EH (cell line): ENCODE measurements at regions not wholly inside any gene's neighbourhood (a gene's known extent, or its start where the extent isn't known, plus 50 kb on each side); places are given as distances from the start of the nearest gene placed in this dataset.

Source experiments
- DNase-seq: peaks from one replicate; pipeline ENCODE4 v3.0.0-alpha.2; 2015; ENCODE audit warnings: low read depth

- no peak for DNase-seq
Measured at GRCh38 chr16:62974424-62974823, 938.2 kb upstream of the CDH8 start.

DNA sequence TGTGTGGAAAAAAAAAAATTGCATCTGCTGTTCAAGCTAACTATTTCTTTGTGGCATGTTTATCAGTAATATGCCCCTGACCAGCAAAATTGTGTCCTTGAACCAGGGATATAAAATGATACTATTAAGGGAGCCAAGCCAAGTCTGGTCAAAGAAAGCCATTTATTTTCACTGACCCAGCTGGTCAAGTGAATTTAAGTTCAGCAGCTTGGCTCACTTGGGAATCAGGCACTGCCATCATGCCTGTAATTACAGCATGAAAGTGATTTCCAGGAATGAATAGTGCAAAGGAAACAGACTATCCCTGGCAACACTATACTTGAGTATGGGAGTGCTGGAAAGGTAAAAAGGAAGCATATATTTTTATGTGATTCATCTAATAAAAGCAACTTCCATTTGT lies 934.6 kb upstream of the CDH8 start:
- DNase-seq = no peak

DNA sequence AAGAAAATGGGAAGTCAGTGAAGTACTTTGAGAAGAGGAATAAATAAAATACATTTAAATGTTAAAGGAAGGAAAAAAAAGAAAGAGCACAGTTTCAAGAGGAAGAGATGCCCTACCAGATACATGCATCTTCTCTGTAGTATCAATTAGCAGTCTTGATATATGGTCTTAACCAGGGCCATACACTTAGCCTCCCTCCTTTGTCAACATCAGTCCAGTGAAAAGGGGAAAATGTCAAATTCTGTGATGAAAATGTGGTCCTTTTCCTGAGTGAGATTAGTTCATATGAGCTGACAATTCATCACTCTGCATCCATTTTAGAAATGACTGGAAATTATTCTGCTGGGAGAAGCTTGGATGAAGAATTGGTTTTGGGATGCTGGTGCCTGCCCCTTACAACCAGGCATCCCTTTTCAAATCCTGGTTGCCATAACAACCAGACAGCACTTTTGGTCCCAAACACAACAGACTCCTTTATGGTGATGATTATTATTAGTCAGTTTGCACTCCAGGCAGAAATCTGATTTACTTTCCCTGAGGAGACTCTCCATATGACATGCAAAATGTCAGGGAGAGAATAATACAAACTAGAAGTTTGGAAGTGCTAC lies 933.6 kb upstream of the CDH8 start:
- no peak for DNase-seq

GRCh38 chr16:62967611-62968010 lies 931.4 kb upstream of the CDH8 start:
- no peak for DNase-seq

- no peak for DNase-seq
Measured at GRCh38 chr16:62967163-62967562, 930.9 kb upstream of the CDH8 start.

GRCh38 chr16:62966626-62967025 lies 930.4 kb upstream of the CDH8 start:
- no peak for DNase-seq

DNA sequence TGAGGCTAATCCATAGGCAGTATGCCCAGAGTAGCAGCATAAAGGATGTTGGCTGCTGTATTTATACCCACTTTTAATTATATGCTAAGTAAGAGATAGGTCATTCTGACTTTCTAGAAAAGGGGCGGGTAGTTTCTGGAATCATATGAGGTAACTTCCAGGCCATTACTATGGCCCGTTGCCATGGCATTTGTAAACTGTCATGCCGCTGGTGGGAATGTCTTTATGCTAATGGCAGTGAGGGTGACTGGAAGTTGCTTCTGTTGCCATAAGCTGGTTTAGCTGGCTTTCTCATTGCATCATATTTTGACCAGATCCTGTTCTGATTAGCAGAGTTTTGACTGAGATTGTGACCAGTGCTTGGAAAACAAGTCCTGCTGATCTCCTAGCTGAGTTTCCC lies 929.6 kb upstream of the CDH8 start:
- no peak for DNase-seq

DNA sequence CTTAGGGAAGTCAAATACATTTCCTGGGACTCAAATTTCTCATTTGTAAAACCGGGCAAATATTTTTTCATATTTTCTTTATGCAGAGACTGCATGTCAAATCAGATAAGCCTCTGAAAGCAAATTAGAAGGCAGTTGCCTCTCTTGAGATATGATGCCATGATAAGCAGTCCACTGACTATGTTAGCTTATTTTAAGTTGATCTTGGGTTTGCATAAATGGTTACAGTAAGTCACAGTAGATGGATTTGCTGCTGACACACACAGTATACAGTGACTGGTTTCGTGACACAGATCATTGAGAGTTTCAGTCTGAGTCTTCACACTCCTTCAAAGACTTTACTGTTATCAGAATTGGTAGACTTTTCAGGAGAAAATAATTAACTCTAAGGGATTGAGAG lies 927.6 kb upstream of the CDH8 start:
- no peak for DNase-seq

GRCh38 chr16:62955033-62955349 lies 918.8 kb upstream of the CDH8 start:
- DNase-seq = no peak

DNA sequence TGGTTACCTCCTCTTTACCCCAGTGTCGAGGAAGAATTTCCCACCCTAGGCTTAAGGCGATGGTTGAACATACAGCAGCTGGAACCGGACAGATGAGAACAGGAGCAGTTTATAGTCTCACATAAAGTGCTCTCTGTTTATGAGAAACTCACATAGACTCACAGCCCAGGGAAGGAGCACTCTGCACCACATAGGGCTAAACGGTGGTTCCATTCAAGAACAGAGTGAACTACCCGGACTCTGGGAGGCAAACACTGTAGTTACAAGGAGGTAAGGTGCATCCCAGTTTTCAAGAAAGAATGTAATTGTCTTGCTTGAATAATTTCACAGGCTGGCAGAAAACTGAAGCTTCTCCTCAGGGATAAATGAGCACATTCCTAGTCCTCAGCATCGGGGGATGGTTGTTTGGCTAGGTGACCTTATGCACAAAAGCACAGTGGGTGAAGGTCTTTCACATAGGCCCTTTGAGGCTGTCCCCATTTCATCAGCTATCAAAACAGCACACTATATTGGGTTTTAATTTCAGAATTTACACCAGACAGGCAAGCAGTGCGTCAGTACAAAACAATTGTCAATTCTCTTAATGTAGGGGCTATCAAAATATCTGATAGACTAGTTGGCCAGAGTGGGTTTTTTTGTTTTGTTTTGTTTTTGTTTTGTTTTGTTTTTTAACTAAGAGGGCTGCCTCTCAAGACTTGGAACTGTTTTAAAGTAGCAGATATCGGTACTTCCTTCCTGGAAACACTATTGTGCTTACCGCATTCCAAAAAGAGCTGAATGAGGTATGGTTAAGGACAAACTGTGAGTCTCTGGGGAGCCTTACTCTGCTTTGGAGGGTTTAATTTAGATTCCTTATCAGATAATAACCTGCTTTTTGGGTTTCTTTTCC lies 918.1 kb upstream of the CDH8 start:
- no peak for DNase-seq

- no peak for DNase-seq
Measured at GRCh38 chr16:62950351-62950750, 914.1 kb upstream of the CDH8 start.

- no peak for DNase-seq
Measured at GRCh38 chr16:62940569-62940968, 904.3 kb upstream of the CDH8 start.

DNA sequence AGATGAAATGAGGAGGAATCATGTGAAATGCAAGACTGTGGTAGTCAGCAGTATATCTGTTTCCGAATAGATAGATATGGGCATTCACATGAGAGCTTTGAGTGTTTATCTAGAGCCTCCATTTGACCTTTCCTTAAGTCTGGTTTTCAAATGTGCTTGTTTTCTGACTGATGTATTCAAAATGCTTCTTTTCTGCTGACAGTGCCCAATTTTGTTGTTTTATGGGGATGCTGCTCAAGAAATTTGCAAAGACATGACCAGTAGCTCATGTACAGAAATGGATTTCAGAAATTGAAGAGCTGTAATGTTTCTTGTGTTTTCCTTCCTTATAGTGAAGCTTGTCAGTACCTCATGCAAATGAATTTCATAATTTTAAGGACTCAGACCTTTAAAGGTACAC lies 903.4 kb upstream of the CDH8 start:
- no peak for DNase-seq

DNA sequence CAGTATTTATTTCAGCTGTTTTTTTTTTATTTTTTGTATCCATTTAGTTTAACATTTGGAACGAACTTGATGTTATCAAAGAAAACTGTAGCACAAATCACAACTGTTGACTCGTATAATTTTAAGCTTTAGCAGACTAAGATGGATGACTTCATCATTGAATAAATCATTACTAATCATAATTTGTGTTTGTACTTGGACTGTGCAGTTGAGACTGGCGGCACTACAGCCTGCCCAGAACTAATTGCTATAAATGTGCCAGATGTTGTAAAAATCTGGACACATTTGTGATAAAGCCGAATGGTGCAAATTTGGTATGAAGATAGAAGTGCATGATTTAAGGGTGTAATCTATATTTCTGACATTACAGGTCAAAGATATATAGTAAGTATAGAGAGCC lies 897.7 kb upstream of the CDH8 start:
- DNase-seq = no peak

DNA sequence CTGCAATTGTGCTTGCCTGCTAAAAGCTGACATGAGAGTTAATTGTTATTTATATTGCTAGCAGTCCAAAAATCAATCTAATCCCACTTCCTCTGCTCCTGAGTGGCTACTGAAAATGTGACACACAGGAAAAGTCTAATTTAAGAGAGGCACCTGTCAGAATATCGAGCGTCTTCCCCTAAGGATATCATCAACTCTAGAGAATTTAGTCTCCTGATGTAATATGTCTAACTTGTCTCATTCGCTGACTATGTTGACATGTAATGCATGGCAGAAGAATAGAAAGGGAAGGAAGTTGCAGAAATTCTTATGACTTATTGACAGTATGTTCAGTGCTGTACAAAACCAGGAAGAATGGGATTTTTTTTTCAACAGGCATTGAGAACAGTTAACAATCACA lies 893.4 kb upstream of the CDH8 start:
- no peak for DNase-seq

GRCh38 chr16:62927122-62927521 lies 890.9 kb upstream of the CDH8 start:
- DNase-seq = no peak

DNA sequence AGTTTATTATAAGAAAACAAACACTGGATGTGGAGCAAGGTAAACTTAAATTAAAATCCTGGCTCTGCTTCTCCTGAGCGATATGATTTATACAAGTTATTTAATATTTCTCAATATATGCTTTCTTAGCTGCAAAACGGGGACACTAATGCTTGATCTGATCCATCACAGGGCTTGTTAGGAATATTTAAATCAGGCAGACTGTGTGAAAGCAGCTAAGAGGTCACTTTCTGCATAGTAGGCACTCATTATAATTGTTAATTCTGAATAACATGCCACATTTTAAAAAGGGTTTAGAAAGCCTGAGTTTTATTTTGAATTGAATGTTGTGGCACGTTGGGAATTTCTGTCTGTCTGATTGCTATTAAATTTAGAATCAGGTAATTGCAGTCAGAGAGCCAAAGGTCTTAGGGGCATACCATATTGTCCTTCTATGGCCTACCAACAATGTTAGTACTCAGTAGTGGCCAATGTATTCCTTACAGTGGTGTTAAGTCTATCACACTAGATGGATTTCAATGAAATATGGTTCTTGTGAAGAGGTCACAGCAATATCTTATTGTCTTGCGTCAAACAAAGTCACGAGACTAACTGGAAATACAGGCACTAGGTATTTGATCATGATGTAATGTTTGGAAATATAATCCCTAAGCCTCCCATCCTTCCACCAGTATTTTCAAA lies 890.0 kb upstream of the CDH8 start:
- no peak for DNase-seq

DNA sequence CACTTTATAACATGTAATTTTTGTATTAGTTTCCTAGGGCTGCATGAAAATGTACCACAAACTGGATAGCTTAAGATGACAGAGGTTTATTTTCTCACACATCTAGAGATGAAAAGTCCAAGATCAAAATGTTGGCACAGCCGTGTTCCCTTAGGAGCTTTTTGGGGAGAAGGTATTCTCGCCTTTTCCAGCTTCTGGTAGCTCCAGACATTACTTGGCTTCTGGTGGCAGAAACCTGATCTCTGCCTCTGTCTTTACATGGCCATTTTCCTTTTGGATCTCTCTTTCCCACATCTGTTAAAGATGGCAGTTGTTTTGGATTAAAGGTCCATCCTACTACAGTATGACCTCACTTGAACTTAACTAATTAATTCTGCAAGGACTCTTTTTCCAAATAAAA lies 885.7 kb upstream of the CDH8 start:
- DNase-seq = no peak

GRCh38 chr16:62913924-62914323 lies 877.7 kb upstream of the CDH8 start:
- no peak for DNase-seq

DNA sequence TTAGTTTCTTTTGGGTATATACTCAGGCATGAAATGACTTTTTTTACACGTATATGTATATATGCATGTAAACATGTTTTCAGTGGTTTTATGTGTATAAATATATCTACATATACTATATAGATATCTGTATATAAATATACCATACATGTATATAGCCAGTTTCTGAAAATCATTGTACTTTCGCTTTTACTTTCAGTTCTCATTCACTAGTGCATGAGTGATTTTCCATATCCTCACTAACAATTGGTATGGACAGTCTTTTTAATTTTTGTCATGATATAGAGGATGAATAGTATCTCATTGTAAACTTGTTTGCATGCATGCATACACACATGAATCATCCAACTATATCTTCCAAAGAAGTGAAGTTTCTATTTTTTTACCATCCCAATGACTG lies 877.1 kb upstream of the CDH8 start:
- DNase-seq = no peak

DNA sequence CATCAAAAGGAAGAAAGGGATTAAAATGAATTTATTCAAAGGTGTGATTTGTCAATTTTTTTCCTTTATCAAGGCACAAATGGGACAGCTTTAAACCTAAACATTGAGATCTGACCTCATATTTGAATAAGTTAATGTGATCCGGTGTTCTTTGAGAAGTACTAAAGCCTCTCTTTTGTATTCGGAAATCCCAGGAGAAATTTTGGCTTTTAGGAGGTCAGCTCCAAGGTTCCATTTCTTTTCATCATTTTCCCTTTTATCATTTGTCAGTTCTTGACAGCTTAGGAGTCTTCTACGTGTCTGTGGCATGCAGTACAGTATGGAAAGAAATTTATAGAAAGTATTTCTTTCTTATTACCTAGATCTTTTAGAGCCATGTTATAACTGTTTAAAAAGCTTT lies 873.4 kb upstream of the CDH8 start:
- DNase-seq = no peak

DNA sequence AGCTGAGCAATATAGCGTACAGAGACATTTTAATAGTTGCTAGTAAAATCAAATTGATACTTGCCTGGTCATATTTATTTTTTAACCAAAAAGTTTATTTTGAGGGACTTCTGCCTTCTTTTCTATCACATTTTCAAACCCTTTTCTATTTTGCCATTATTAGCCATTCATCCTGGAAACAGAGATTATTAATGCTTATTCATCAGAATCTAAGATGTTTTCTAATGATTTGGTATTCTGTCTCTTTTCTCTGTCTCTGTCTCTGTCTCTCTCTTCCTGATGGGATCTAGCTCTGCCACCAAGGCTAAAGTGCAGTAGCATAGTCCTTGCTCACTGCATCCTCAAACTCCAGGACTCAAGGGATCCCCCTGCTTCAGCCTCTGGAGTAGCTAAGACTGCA lies 871.3 kb upstream of the CDH8 start:
- no peak for DNase-seq

GRCh38 chr16:62903961-62904502 lies 867.8 kb upstream of the CDH8 start:
- no peak for DNase-seq
